ENCODE measurements at regions not wholly inside any gene's neighbourhood (a gene's known extent, or its start where the extent isn't known, plus 50 kb on each side); places are given as distances from the start of the nearest gene placed in this dataset.

- Histone ChIP-seq H3K9me3 (ENCODE audit: control insufficient read depth in 2 of 3, insufficient read depth in 1 of 3, low read length in 3 of 3) (peaks cover 0 to 7% (median 0%) of the 10 kb centered on the region in 3 donors), H3K9ac (ENCODE audit: low read length in 3 of 3) (no peak overlapping the region), H3K27ac (ENCODE audit: low read depth in 2 of 2, low read length in 2 of 2) (no peak overlapping the region), H3K4me1 (ENCODE audit: control insufficient read depth in 2 of 3, insufficient read depth in 2 of 3, low read depth in 1 of 3, low read length in 3 of 3) (no peaks in the 10 kb centered on the region), H3K27me3 (ENCODE audit: control insufficient read depth, insufficient read depth, low read length) (no peaks in the 10 kb centered on the region), H3K4me3 (ENCODE audit: low read length in 3 of 3) (no peak overlapping the region), H3K36me3 (ENCODE audit: control insufficient read depth in 2 of 3, insufficient read depth in 3 of 3, low read length in 3 of 3) (no peaks in the 10 kb centered on the region)
- no peak for TF ChIP-seq CTCF (IDR thresholded peaks at IDR 0.05; ENCODE audit: borderline replicate concordance, extremely low read depth, insufficient read depth)
- no peak for DNase-seq
- intact Hi-C loops (cut with DNase I), result no loop called here
- no peak for FAIRE-seq
Observed at GRCh38 chr9:13386316-13386715, 106.8 kb upstream of the MPDZ start.

- H3K27me3 ChIP-seq (ENCODE audit: control insufficient read depth, insufficient read depth, low read length), result no peaks in the 10 kb centered on the region
- intact Hi-C loops (cut with DNase I), result no loop called here
- no peak for FAIRE-seq
Observed at GRCh38 chr9:13383855-13384254, 104.4 kb upstream of the MPDZ start.

GRCh38 chr9:13383216-13383615, 103.7 kb upstream of the MPDZ start:
- Histone ChIP-seq H3K9ac (ENCODE audit: low read length in 3 of 3) (no peak overlapping the region), H3K9me3 (ENCODE audit: control insufficient read depth in 2 of 3, insufficient read depth in 1 of 3, low read length in 3 of 3) (no peaks in the 10 kb centered on the region), H3K4me1 (ENCODE audit: control insufficient read depth in 2 of 3, insufficient read depth in 2 of 3, low read depth in 1 of 3, low read length in 3 of 3) (no peaks in the 10 kb centered on the region), H3K27me3 (ENCODE audit: control insufficient read depth, insufficient read depth, low read length) (no peaks in the 10 kb centered on the region), H3K36me3 (ENCODE audit: control insufficient read depth in 2 of 3, insufficient read depth in 3 of 3, low read length in 3 of 3) (no peaks in the 10 kb centered on the region), H3K27ac (ENCODE audit: low read depth in 2 of 2, low read length in 2 of 2) (no peak overlapping the region), H3K4me3 (ENCODE audit: low read length in 3 of 3) (no peak overlapping the region)
- DNase-seq, result no peak
- no peak for TF ChIP-seq CTCF (IDR thresholded peaks at IDR 0.05; ENCODE audit: borderline replicate concordance, extremely low read depth, insufficient read depth)
- no peak for FAIRE-seq
- intact Hi-C loops (cut with DNase I), result no loop called here

More at GRCh38 chr9:13383855-13384254, 104.4 kb upstream of the MPDZ start:
- Histone ChIP-seq H3K36me3 (ENCODE audit: control insufficient read depth in 2 of 3, insufficient read depth in 3 of 3, low read length in 3 of 3) (no peaks in the 10 kb centered on the region), H3K4me3 (ENCODE audit: low read length in 3 of 3) (no peak overlapping the region), H3K4me1 (ENCODE audit: control insufficient read depth in 2 of 3, insufficient read depth in 2 of 3, low read depth in 1 of 3, low read length in 3 of 3) (no peaks in the 10 kb centered on the region), H3K9ac (ENCODE audit: low read length in 3 of 3) (no peak overlapping the region), H3K27ac (ENCODE audit: low read depth in 2 of 2, low read length in 2 of 2) (no peak overlapping the region), H3K9me3 (ENCODE audit: control insufficient read depth in 2 of 3, insufficient read depth in 1 of 3, low read length in 3 of 3) (no peaks in the 10 kb centered on the region)
- no peak for TF ChIP-seq CTCF (IDR thresholded peaks at IDR 0.05; ENCODE audit: borderline replicate concordance, extremely low read depth, insufficient read depth)
- no peak for DNase-seq

- no peaks in the 10 kb centered on the region for H3K4me1 ChIP-seq (ENCODE audit: control insufficient read depth in 2 of 3, insufficient read depth in 2 of 3, low read depth in 1 of 3, low read length in 3 of 3)
- no peak for TF ChIP-seq CTCF (IDR thresholded peaks at IDR 0.05; ENCODE audit: borderline replicate concordance, extremely low read depth, insufficient read depth)
- H3K9me3 ChIP-seq (ENCODE audit: control insufficient read depth in 2 of 3, insufficient read depth in 1 of 3, low read length in 3 of 3), result no peaks in the 10 kb centered on the region
- no peaks in the 10 kb centered on the region for H3K36me3 ChIP-seq (ENCODE audit: control insufficient read depth in 2 of 3, insufficient read depth in 3 of 3, low read length in 3 of 3)
- no peak for FAIRE-seq
- H3K27ac ChIP-seq (ENCODE audit: low read depth in 2 of 2, low read length in 2 of 2), result no peak overlapping the region
- H3K4me3 ChIP-seq (ENCODE audit: low read length in 3 of 3), result no peak overlapping the region
- H3K27me3 ChIP-seq (ENCODE audit: control insufficient read depth, insufficient read depth, low read length), result no peaks in the 10 kb centered on the region
- intact Hi-C loops (cut with DNase I), result no loop called here
- DNase-seq, result no peak
- H3K9ac ChIP-seq (ENCODE audit: low read length in 3 of 3), result no peak overlapping the region
Observed at GRCh38 chr9:13382595-13382994, 103.1 kb upstream of the MPDZ start.

All from kidney (tissue), 13 donors.